ENCODE measurements at regions not wholly inside any gene's neighbourhood (a gene's known extent, or its start where the extent isn't known, plus 50 kb on each side); places are given as distances from the start of the nearest gene placed in this dataset.

GRCh38 chr6:98590136-98590681 is 244.2 kb upstream of the POU3F2 start:
- no peak overlapping the region for H3K4me3 Mint-ChIP-seq
- TF ChIP-seq CTCF (IDR thresholded peaks at IDR 0.05) = no peak
- H3K36me3 Mint-ChIP-seq (ENCODE audit: low read depth) = no peaks in the 10 kb centered on the region
- H3K27me3 Mint-ChIP-seq (ENCODE audit: insufficient read depth) = no peaks in the 10 kb centered on the region; the same call in 1 of the 2 replicates
- H3K4me1 Mint-ChIP-seq (ENCODE audit: low read depth) = no peaks in the 10 kb centered on the region
- H3K9me3 Mint-ChIP-seq = peaks cover 28% of the 10 kb centered on the region
- DNase-seq = no peak
- H3K27ac Mint-ChIP-seq = no peak overlapping the region

- no peak overlapping the region for H3K4me3 Mint-ChIP-seq
- H3K27ac Mint-ChIP-seq = no peak overlapping the region
- no peaks in the 10 kb centered on the region; the same call in 1 of the 2 replicates for H3K27me3 Mint-ChIP-seq (ENCODE audit: insufficient read depth)
- no peaks in the 10 kb centered on the region for H3K4me1 Mint-ChIP-seq (ENCODE audit: low read depth)
- H3K9me3 Mint-ChIP-seq = peaks cover 31% of the 10 kb centered on the region
- no peak for DNase-seq
- TF ChIP-seq CTCF (IDR thresholded peaks at IDR 0.05) = no peak
- no peaks in the 10 kb centered on the region for H3K36me3 Mint-ChIP-seq (ENCODE audit: low read depth)
Observed at GRCh38 chr6:98590997-98591396, 243.4 kb upstream of the POU3F2 start.

- no peaks in the 10 kb centered on the region; the same call in 1 of the 2 replicates for H3K27me3 Mint-ChIP-seq (ENCODE audit: insufficient read depth)
- no peaks in the 10 kb centered on the region for H3K36me3 Mint-ChIP-seq (ENCODE audit: low read depth)
- no peaks in the 10 kb centered on the region for H3K4me1 Mint-ChIP-seq (ENCODE audit: low read depth)
- H3K27ac Mint-ChIP-seq = no peak overlapping the region
- no peak for TF ChIP-seq CTCF (IDR thresholded peaks at IDR 0.05)
- no peak for DNase-seq
- H3K4me3 Mint-ChIP-seq = no peak overlapping the region
- H3K9me3 Mint-ChIP-seq = peaks cover 30% of the 10 kb centered on the region
Observed at GRCh38 chr6:98593676-98594075, 240.7 kb upstream of the POU3F2 start.

- Mint-ChIP-seq H3K27me3 (ENCODE audit: insufficient read depth) (peaks cover 2% of the 10 kb centered on the region; the same call in 1 of the 2 replicates), H3K36me3 (ENCODE audit: low read depth) (no peaks in the 10 kb centered on the region), H3K4me1 (ENCODE audit: low read depth) (no peaks in the 10 kb centered on the region), H3K4me3 (no peak overlapping the region), H3K9me3 (peaks cover 16% of the 10 kb centered on the region), H3K27ac (no peak overlapping the region)
- DNase-seq = no peak
- TF ChIP-seq CTCF (IDR thresholded peaks at IDR 0.05) = no peak
Observed at GRCh38 chr6:98601716-98602115, 232.7 kb upstream of the POU3F2 start.

GRCh38 chr6:98605705-98606104 is 228.7 kb upstream of the POU3F2 start:
- no peak overlapping the region for H3K27ac Mint-ChIP-seq

More at GRCh38 chr6:98605705-98606104, 228.7 kb upstream of the POU3F2 start:
- Mint-ChIP-seq H3K36me3 (ENCODE audit: low read depth) (no peaks in the 10 kb centered on the region), H3K9me3 (peaks cover 16% of the 10 kb centered on the region), H3K4me3 (no peak overlapping the region), H3K4me1 (ENCODE audit: low read depth) (no peaks in the 10 kb centered on the region), H3K27me3 (ENCODE audit: insufficient read depth) (no peaks in the 10 kb centered on the region)
- TF ChIP-seq CTCF (IDR thresholded peaks at IDR 0.05) = no peak
- no peak for DNase-seq
